EL (cell line): ENCODE measurements at regions not wholly inside any gene's neighbourhood (a gene's known extent, or its start where the extent isn't known, plus 50 kb on each side); places are given as distances from the start of the nearest gene placed in this dataset.

Experiments used
- DNase-seq: peaks from one replicate; pipeline ENCODE4 v3.0.0-alpha.2; 2016

DNA sequence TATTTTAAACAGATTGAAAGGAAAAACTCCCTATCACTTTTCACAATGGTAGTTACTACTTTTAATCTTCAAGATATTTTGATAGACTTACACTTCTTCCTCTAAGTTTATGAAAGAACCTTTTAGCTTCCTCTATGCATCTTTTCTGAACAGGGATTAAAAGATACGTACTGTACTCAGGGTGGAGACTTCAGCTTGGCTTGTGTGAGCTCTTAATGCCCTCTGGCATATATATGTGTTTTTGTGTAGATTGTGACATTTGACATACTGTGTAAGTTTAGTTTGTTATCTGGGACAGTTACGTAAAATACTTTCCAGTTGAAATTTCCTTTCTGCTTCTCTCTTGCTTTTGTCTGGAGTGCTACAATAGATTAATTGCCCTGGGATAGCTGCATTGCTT is 109.3 kb upstream of the NUDT6 start:
- DNase-seq, result no peak

DNA sequence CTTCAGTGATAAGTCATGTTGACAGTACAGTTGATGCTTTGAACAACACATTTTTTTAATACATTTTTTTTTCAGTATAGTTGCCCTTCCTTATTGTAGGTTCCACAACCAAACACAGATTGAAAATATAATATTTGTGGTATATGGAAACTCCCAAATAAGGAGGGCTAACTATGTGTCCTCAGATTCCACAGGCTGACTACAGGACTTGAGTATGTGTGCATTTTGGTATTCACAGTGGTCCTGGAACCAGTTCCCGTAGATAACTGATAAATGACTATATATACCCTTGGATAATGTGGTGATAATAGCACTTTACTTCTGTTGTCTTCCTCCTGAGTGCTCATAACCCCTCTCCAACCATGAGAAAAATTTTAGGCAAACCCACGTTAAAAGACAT is 111.6 kb upstream of the NUDT6 start:
- peak; percentile 56 for DNase-seq

DNA sequence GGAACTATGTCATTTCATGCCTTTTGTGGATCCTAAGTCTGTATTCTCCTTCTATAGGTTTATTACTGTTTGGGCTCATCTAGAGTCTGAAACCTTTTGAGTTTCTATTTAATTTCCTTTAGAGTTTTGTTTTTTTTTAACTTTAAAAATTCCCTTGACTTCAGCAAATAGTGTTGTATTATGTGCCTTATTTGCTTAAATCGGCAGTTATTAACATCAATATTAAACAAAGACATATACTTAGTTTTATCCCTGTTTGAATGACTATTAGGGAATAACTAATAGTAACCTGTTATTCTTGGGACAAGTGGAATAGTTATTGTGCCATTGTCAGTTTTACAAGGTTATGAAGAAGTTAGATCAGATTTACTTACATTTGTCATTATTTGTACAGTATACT is 112.8 kb upstream of the NUDT6 start:
- no peak for DNase-seq

DNA sequence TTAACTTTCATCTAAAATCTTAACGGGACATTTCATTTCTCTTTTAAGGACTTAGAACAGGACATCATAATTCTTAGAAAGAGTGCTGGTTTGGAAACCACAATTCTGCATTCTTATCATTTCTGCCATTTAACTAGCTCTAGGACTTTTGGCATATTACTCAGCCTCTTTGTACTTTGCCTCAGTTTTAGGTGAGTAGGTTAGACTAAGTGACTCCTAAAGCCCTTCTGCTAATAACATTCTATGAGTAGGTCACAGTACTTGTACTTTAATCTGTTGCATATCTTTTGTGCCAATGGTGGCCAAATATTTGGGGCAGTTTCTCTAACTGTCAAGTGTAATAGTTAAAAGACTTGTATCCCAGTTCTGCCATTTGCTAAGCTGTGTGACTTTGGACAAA is 115.4 kb upstream of the NUDT6 start:
- DNase-seq, result peak; percentile 69

DNA sequence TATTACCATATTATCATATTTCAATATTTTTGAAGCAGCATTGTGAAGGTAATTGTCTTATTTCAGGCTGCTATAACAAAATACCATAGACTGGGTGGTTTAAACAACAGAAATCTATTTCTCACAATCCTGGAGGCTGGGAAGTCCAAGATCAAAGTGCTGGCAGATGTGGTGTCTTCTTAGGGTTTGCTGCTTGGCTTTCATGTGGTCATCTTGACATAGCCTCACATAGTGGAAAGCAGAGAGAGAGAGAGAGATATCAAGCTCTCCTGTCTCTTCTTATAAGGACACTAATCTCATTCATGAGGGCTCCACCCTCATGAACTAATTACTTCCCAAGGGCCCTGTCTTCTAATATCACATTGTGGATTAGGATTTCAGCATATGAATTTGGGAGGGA is 119.7 kb upstream of the NUDT6 start:
- DNase-seq, result no peak

DNA sequence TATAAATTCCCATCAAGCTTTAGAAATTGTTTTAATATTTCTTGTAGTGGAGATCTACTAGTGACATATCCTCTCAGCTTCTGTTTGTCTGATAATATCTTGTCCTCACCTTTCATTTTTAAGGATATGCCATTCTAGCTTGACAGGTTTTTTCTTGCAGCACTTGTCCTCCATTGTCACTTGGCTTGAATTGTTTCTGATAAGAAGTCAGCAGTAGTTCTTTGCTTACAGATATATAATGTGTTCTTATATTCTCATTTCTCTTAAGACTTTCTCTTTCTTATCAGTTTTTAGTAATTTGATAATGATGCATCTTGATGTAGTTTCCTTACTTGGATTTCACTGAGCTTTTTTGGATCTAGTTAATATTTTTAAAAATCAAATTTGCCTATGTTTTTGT is 120.6 kb upstream of the NUDT6 start:
- no peak for DNase-seq

DNA sequence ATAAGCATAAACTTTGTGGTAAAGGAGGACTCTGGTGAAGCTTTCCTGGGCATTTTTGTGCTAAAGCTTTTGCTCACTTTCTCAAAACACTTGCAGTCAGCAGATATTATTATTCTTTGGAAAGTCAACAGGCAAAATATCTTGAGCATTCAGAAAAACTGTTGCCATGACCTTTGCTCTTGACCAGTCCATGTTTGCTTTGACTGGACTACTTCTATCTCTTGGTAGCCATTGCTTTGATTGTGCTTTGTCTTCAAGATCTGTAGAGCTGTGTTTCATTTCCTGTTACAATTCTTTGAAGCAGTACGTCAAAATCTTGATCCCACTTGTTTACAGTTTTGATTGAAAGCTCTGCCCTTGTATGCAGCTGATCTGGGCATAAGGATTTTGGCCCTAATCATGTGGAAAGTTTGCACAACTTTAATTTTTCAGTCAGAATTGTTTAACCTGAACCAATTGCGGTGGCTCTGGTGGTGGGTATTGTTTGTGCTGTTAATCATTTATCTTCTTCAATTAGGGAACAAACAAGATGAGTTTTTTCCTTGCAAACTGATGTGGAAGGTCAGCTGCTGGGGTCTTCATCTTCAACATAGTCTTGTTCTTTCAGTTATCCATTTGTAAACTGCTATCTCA is 121.5 kb upstream of the NUDT6 start:
- DNase-seq, result no peak

DNA sequence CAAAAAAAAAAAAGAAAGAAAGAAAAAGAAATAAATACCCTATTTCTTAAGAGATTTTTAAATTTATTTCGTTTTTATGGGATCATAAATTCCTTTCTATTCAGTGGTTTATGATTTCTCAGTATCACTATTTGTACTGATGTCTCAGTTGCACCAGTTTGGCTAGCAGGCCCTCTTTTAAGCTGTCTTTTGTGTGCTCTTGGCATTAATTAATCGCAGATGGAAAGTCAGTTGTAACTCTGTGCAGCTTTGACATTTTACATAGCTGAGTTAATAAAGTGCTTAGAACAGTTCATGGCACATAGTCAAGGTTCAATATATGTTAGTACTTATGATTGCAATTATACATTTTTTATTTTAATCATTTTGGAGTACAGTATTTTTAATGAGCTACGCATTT is 123.7 kb upstream of the NUDT6 start:
- no peak for DNase-seq

DNA sequence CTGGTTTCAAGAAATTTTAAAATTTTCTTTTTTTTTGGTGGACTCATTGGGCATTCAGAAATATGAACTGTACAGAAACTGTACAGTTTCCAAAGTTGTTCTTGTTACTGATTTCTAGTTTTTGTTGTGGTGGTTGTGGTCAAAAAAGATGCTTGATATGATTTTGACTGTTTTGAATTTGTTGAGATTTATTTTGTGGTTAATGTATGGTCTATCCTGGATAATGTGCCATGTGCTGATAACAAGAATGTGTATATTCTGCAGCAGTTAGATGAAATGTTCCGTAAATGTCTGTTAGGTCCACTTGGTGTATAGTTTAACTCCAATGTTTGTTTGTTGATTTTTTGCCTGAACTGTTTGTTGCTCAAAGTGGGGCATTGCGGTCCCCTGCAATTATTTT is 127.6 kb upstream of the NUDT6 start:
- no peak for DNase-seq

DNA sequence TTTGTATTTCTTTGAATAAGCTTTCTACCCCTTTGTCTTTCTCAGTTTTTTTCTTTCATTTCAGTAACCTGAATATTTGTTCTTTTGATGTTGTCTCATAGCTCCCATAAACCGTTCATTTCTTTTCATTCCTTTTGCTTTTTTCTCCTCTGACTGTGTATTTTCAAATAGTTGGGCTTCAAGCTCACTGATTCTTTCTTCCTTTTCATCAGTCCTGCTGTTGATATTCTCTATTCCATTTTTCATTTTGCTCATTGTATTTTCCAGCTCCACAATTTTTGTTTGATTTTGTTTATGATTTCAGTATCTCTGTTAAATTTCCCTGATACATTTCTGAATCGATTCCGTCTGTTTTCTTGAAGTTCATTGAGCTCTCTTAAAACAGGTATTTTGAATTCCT is 129.6 kb upstream of the NUDT6 start:
- no peak for DNase-seq

DNA sequence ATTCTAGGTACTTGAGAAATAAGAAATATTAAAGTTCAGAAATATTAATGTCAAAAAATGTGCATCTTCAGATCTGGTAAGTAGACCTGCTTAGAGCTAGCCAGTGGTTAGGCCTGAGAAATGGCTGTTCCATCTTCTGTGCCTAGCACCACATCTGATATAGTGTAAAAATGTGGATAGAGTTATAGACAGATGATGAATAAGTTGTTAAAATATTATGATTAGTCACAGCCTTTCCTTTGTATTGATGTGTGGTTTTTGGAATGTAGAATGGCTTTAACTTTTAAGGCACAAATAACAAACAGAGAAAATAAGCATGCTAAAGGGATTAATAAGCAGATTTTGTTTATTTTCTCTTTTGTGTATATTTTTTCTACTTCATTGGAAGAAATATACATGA is 133.5 kb upstream of the NUDT6 start:
- peak; percentile 57 for DNase-seq

DNA sequence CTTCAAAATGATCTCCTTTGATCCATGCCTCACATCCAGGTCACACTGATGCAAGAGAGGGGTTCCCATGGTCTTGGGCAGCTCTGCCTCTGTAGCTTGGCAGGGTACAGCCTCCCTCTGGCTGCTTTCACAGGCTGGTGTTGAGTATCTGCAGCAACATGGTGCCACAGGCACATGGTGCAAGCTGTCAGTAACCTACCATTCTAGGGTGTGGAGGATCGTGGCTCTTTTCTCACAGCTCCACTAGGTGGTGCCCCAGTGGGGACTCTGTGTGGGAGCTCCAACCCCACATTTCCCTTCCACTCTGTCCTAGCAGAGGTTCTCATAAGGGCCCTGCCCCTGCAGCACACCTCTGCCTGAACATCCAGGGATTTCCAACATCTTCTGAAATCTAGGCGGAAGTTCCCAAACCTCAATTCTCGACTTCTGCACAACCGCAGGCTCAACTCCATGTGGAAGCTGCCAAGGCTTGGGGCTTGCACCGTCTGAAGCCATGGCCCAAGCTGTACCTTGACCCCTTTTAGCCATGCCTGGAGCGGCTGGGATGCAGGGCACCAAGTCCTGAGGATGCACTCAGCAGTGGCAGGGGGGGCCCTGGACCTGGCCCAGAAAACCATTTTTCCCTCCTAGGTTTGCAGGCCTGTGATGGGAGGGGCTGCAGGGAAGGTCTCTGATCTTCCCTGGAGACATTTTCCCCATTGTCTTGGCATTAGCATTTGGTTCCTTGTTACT is 137.8 kb upstream of the NUDT6 start:
- no peak for DNase-seq

DNA sequence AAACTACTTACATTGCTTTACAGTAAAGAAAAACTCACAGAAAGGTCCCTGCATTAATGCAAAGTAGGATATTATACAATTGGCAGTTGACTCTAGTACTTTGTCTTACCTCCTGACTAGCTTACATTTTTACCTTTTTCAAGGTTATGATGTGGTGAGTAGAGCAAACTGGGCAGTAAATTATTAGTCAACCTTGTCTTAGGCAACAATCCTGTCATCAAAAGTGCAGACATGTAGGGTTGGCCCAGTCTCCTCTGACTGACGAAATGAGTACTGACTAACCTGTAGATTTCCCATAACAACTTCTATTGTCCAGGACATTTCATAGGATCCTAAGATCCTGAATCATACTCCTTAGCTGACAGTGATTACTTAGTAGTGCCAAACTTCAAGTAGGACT is 142.0 kb upstream of the NUDT6 start:
- no peak for DNase-seq

DNA sequence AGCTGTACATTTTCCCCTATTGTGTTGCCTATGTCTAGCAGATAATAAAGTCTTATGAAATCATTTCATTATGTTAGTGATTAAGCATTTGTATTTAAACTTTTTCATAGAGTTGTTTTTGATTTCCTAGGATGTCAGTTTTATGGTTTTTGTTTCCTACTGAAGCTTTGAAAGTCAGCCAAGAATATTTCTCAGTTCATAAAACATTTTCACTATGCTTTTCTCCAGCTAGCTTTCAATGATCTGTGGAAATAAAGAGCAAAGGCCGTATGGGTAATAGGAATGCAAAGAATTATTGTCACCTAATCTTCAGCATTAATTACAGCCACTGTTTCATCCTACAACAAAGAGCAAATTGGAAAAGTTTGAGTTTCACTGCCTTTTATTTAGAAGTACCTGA is 145.7 kb upstream of the NUDT6 start:
- DNase-seq, result no peak

DNA sequence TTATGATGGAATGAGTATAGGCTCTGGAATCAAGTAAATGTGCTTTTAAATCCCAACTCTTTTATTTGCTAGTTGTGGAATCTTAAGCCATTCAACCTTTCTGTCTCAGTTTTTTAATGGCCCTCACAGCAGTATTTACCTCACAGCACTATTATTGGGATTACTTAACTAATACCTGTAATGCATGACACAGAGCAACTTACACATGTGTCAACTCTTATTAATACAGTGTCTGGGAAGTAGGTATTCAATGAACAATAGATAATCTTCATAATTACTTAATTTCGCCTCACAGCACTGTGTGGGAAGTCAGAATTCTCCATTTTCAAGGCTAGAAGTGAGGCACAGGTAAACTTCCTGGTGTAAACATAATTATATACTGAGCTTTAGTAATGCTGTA is 149.7 kb upstream of the NUDT6 start:
- DNase-seq, result no peak

DNA sequence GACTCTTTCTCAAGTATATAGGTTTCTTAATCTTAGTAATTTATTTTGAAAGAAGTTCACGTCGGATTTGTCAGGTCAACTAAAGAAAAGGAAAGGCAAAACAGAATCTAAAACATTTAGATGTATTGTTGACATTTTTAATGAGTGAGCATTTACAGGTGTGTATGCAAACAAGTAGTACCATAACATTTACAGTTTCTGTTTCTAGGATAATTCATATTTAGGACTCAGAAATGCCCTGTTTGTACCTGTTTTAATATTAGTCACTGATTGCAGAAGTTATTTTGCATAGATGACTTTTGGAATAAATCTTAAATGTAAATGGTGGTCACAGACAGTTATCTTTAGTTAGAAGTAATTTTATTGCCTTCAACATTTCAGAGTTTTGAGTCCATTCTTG is 151.3 kb upstream of the NUDT6 start:
- DNase-seq, result no peak

DNA sequence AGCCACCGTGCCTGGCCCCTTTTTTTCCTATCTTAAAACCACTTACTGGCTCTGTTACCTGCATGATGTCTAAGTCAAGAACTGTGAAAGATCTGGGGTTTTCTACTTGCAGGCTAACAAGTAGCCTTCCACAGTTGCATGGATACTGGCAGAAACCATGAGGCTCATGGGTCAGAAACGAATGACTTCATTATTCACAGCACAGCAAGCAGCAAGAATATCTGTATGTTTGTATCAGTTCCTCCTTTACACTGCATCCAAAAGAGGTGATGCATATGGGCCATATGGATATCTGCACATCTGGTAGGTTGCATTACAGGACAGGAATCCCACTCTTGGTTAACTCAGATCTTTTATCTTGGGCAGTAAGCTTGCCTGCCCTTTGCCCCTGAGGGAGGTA is 154.9 kb upstream of the NUDT6 start:
- DNase-seq, result no peak

DNA sequence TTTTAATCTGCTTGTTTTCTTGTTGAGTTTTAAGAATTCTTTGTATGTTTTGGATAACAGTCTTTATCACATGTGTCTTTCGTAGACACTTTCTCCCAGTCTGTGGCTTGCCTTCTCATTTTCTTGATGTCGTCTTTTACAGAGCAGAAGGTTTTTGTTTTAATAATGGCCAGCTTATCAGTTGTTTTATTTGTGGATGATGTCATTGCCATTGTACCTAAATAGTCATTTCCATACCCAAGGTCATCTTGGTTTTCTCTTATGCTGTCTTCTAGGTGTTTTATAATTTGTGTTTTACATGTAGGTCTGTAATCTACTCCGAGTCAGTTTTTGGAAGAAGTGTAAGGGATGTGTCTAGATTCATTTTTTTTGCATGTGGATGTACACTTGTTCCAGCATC is 159.6 kb upstream of the NUDT6 start:
- DNase-seq, result no peak

DNA sequence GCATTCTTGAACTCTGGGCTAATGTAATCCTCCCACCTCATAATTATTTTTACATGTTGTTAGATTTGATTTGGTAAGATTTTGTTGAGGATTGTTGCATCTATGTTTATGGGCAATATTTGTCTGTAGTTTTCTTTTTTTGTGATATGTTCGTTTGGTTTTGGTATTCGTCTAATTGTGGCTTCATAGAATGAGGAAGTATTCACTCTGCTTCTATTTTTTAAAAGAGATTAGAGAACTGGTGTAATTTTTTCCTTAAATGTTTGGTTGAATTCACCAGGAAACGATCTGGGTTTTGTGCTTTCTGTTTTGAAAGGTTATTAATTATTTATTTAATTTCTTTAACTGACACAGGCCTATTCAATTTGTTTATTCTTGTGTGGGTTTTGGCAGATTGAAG is 161.2 kb upstream of the NUDT6 start:
- no peak for DNase-seq

DNA sequence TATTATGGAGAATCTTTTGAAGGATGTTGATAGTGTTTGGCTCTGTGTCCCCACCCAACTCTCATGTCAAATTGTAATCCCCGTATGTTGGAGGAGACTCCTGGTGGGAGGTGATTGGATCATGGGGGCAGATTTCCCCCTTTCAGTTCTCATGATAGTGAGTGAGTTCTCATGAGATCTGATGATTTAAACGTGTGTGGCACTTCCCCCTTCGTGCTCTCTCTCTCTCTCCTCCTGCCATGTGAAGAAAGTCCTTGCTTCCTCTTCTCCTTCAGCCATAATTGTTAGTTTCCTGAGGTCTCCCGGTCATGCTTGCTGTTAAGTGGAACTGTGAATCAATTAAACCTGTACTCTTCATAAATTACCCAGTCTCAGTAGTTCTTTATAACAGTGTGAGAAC is 166.1 kb upstream of the NUDT6 start:
- no peak for DNase-seq

DNA sequence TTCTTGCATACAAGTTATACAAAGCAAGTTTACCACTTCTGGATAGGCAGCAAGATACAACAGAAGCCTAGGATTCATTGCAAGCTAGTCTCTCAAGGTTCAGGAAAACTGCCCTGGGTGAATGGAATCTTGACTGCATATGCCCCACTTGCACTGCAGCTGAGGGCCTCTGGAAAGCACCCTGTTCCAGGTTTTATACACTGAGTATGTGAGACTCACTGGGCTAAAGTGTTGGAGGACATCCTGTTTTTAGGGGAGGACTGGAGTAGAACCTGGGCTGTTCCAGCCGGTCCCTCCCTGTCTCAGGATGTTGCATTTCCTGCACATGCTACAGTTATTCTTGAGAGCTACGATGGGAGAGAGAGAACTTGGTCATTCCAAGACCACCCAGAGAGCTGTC is 168.5 kb upstream of the NUDT6 start:
- no peak for DNase-seq

DNA sequence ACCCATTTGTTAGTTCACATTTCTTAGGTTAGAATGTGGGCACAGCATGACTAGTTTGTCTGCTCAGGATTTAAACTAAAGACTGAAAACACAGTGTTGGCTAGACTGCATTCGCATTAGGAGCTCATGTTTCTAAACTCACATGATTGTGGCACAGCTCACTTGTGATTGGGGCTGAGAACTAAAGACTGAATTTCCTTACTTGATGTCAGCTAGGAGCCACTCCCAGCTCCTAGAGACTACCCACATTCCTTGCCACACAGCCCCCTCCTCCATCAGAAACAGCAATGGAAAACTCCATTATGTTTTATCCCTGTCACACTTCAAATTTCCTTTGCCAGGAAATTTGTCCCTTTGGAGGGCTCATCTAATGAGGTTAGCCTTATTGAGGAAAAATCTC is 170.2 kb upstream of the NUDT6 start:
- DNase-seq, result no peak

DNA sequence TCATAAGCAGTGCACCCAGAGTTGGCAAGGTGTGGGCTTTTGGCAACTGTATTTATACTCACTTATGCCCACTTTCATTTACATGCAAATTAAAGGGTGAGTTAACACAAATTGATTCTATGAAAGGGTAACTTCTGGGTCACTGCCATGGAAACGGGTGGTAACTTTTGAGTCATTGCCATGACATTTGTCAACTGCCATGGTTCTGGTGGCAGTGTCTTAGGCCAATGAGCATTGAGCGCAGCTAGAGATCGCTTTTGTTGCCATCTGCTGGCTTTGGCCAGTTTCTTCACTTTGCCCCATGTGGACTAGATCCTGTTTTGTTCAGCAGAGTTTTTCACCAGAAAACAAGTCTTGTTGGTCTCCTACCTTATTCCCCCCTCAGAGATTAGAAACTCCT is 170.8 kb upstream of the NUDT6 start:
- DNase-seq, result no peak

DNA sequence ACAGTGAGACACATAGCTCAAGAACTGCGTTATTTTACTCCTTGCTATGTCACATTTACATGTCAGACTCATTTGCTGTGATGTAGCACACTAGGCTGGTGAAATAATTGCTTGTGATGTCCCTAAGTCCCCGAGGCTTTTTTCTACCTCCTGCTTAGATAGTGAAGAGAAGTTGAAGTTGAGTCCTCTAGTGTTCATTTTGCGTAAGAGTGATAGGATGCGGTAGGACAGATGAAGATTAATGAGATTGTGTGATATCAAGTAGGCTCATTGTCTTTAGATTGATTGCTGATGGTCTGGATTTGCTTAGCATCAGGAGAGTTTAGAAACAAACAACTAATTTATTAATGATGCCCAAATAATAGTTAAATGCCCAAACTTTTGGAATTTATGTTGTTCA is 173.6 kb upstream of the NUDT6 start:
- DNase-seq, result peak; percentile 59

DNA sequence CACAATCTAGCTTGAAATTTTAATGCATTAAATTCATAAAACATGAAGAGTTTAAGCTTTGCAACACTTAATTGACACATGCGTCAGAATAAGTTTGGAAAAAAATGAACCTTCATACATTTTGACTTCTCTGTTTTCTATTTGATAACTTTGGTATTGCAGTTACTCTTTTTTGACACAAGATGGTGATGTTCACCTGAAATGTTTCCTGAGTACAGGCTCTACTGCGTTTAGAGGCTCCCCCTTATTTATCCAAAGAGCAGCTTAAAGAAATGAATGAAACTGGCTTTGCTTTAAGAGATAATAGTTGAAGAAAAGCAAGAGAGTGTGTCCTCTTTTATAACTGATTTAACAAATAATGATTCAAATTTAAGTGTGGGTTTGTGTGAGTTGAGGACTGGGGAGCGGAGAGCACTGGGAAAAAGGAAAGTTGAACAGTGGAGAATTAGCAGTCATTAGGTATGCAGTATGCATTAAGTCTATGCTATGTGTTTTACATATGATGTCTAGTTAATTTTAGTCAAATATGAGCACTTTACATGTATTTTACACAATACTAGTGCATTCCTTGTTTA is 180.6 kb upstream of the NUDT6 start:
- DNase-seq, result peak; percentile 37
